ENCODE measurements at regions not wholly inside any gene's neighbourhood (a gene's known extent, or its start where the extent isn't known, plus 50 kb on each side); places are given as distances from the start of the nearest gene placed in this dataset.

- Histone ChIP-seq H3K9me2 (ENCODE audit: insufficient read depth) (no peaks in the 10 kb centered on the region), H3F3A (ENCODE audit: insufficient read depth) (peaks cover 11% of the 10 kb centered on the region), H3K4me3 (no peak overlapping the region), H3K79me2 (ENCODE audit: insufficient read depth) (no peaks in the 10 kb centered on the region), H3K9ac (no peak overlapping the region), H3K27ac (no peak overlapping the region), H3K4me2 (ENCODE audit: unreplicated experiment) (no peak overlapping the region), H2AFZ (no peak overlapping the region), H4K20me1 (ENCODE audit: insufficient read depth) (no peaks in the 10 kb centered on the region), H3K4me1 (ENCODE audit: insufficient read depth) (peaks cover 11% of the 10 kb centered on the region), H3K9me3 (ENCODE audit: low read depth) (no peaks in the 10 kb centered on the region), H3K27me3 (replicated peaks; ENCODE audit: insufficient read depth) (no peaks in the 10 kb centered on the region), H3K36me3 (ENCODE audit: low read depth) (no peaks in the 10 kb centered on the region)
- WGBS, 2 experiments (ENCODE audit: low coverage in 1 of 2, low lambda C conversion rate in 2 of 2, missing lambda C conversion rate in 2 of 2) = 30 to 32% methylated on average over 5 of the region's 5 CpGs
- DNase-seq = peak; percentile 86
- in situ Hi-C loops (cut with MboI) = no loop called here
- no peak for TF ChIP-seq EZH2phosphoT487 (IDR thresholded peaks at IDR 0.05; ENCODE audit: insufficient read depth, low read depth)
- TF ChIP-seq EZH2 (IDR thresholded peaks at IDR 0.05; ENCODE audit: insufficient read depth, poor library complexity, severe bottlenecking) = no peak
These were observed 118.0 kb downstream of the OTUD1 start for GRCh38 chr10:23556727-23557440.

DNA sequence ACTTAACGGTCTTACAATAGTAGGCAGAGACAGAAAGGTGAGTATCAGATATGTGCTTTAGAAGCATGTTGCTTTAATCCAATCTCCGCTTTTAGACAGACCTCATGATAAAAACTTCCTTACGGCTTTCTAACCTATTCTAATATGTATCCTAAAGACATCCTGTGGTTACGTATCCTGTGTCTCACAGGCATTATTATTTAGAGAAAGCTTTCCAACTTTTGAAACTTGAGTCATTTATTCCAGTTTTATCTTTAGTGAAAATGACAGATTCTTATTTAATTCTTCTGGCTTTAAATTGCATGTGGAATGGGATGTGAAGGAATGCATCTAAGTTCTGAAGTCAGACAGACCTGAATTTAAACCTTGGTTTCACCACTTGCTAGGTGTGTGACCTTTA, 118.9 kb downstream of the OTUD1 start:
- 63 to 67% methylated on average over 4 of the region's 4 CpGs for WGBS, 2 experiments (ENCODE audit: low coverage in 1 of 2, low lambda C conversion rate in 2 of 2, missing lambda C conversion rate in 2 of 2)

DNA sequence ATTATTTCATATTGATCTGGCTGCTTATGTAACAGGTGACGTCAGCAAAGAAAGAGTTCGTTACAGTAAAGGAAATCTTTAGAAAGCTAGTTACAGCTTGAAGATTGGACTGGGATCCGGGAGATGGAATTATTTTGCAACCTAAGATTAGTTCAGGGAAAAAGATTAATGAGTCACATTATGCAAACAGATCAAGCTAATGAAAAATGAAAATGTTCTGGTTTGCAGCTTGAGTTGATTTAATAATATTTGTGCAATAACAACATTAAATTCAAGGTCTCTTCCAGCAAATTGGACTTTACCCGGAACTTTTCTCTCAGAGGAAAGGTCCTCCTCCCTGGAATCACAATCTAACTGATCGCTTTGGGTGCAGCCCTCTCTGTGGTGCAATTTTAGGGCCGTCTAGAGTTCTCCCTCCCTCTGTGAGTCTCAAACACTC, 119.5 kb downstream of the OTUD1 start:
- Histone ChIP-seq H3K36me3 (ENCODE audit: low read depth) (no peaks in the 10 kb centered on the region), H3K4me1 (ENCODE audit: insufficient read depth) (peaks cover 11% of the 10 kb centered on the region), H3K27ac (no peak overlapping the region), H3K9me3 (ENCODE audit: low read depth) (no peaks in the 10 kb centered on the region), H3K9ac (no peak overlapping the region), H3K27me3 (replicated peaks; ENCODE audit: insufficient read depth) (no peaks in the 10 kb centered on the region), H3K4me2 (ENCODE audit: unreplicated experiment) (no peak overlapping the region), H4K20me1 (ENCODE audit: insufficient read depth) (no peaks in the 10 kb centered on the region), H3K79me2 (ENCODE audit: insufficient read depth) (no peaks in the 10 kb centered on the region), H3K4me3 (no peak overlapping the region), H3F3A (ENCODE audit: insufficient read depth) (peaks cover 11% of the 10 kb centered on the region), H2AFZ (no peak overlapping the region), H3K9me2 (ENCODE audit: insufficient read depth) (no peaks in the 10 kb centered on the region)
- TF ChIP-seq EZH2 (IDR thresholded peaks at IDR 0.05; ENCODE audit: insufficient read depth, poor library complexity, severe bottlenecking) (no peak), EZH2phosphoT487 (IDR thresholded peaks at IDR 0.05; ENCODE audit: insufficient read depth, low read depth) (no peak)
- in situ Hi-C loops (cut with MboI) = no loop called here
- WGBS, 2 experiments (ENCODE audit: low coverage in 1 of 2, low lambda C conversion rate in 2 of 2, missing lambda C conversion rate in 2 of 2) = 4 to 8% methylated on average over 6 of the region's 6 CpGs
- peak; percentile 2 for DNase-seq

More for the DNA sequence above, 118.9 kb downstream of the OTUD1 start:
- peak; percentile 14 for DNase-seq
- Histone ChIP-seq H3K79me2 (ENCODE audit: insufficient read depth) (no peaks in the 10 kb centered on the region), H2AFZ (no peak overlapping the region), H3K9me2 (ENCODE audit: insufficient read depth) (no peaks in the 10 kb centered on the region), H4K20me1 (ENCODE audit: insufficient read depth) (no peaks in the 10 kb centered on the region), H3K27me3 (replicated peaks; ENCODE audit: insufficient read depth) (no peaks in the 10 kb centered on the region), H3K9ac (no peak overlapping the region), H3K4me2 (ENCODE audit: unreplicated experiment) (no peak overlapping the region), H3K9me3 (ENCODE audit: low read depth) (no peaks in the 10 kb centered on the region), H3K4me3 (no peak overlapping the region), H3K36me3 (ENCODE audit: low read depth) (no peaks in the 10 kb centered on the region), H3K4me1 (ENCODE audit: insufficient read depth) (peaks cover 11% of the 10 kb centered on the region), H3K27ac (no peak overlapping the region), H3F3A (ENCODE audit: insufficient read depth) (peaks cover 11% of the 10 kb centered on the region)
- in situ Hi-C loops (cut with MboI) = no loop called here
- TF ChIP-seq EZH2 (IDR thresholded peaks at IDR 0.05; ENCODE audit: insufficient read depth, poor library complexity, severe bottlenecking) = no peak

- no peak overlapping the region for H3K9ac ChIP-seq
- no peak for DNase-seq
- no peaks in the 10 kb centered on the region for H3K36me3 ChIP-seq (ENCODE audit: low read depth)
- no peaks in the 10 kb centered on the region for H4K20me1 ChIP-seq (ENCODE audit: insufficient read depth)
- H3F3A ChIP-seq (ENCODE audit: insufficient read depth) = no peaks in the 10 kb centered on the region
- no peak overlapping the region for H3K4me3 ChIP-seq
- no peak overlapping the region for H2AFZ ChIP-seq
- in situ Hi-C loops (cut with MboI) = no loop called here
- no peaks in the 10 kb centered on the region for H3K79me2 ChIP-seq (ENCODE audit: insufficient read depth)
- no peaks in the 10 kb centered on the region for H3K4me1 ChIP-seq (ENCODE audit: insufficient read depth)
- 14 to 16% methylated on average over 3 of the region's 3 CpGs for WGBS, 2 experiments (ENCODE audit: low coverage in 1 of 2, low lambda C conversion rate in 2 of 2, missing lambda C conversion rate in 2 of 2)
- H3K27me3 ChIP-seq (replicated peaks; ENCODE audit: insufficient read depth) = no peaks in the 10 kb centered on the region
- no peak overlapping the region for H3K4me2 ChIP-seq (ENCODE audit: unreplicated experiment)
- H3K27ac ChIP-seq = no peak overlapping the region
- H3K9me3 ChIP-seq (ENCODE audit: low read depth) = no peaks in the 10 kb centered on the region
- TF ChIP-seq EZH2phosphoT487 (IDR thresholded peaks at IDR 0.05; ENCODE audit: insufficient read depth, low read depth) = no peak
- TF ChIP-seq EZH2 (IDR thresholded peaks at IDR 0.05; ENCODE audit: insufficient read depth, poor library complexity, severe bottlenecking) = no peak
- no peaks in the 10 kb centered on the region for H3K9me2 ChIP-seq (ENCODE audit: insufficient read depth)
These were observed 130.1 kb downstream of the OTUD1 start for GRCh38 chr10:23568996-23569395.

GRCh38 chr10:23571884-23572283, 133.0 kb downstream of the OTUD1 start:
- no peak overlapping the region for H3K4me3 ChIP-seq
- no peaks in the 10 kb centered on the region for H3K79me2 ChIP-seq (ENCODE audit: insufficient read depth)
- H4K20me1 ChIP-seq (ENCODE audit: insufficient read depth) = no peaks in the 10 kb centered on the region
- H3K9me2 ChIP-seq (ENCODE audit: insufficient read depth) = no peaks in the 10 kb centered on the region
- H3K9me3 ChIP-seq (ENCODE audit: low read depth) = no peaks in the 10 kb centered on the region
- no peak overlapping the region for H3K9ac ChIP-seq
- no peaks in the 10 kb centered on the region for H3K36me3 ChIP-seq (ENCODE audit: low read depth)
- H3K27me3 ChIP-seq (replicated peaks; ENCODE audit: insufficient read depth) = no peaks in the 10 kb centered on the region
- in situ Hi-C loops (cut with MboI) = no loop called here
- no peak overlapping the region for H2AFZ ChIP-seq
- no peak overlapping the region for H3K27ac ChIP-seq
- no peaks in the 10 kb centered on the region for H3K4me1 ChIP-seq (ENCODE audit: insufficient read depth)
- H3K4me2 ChIP-seq (ENCODE audit: unreplicated experiment) = no peak overlapping the region
- TF ChIP-seq EZH2phosphoT487 (IDR thresholded peaks at IDR 0.05; ENCODE audit: insufficient read depth, low read depth) = no peak
- TF ChIP-seq EZH2 (IDR thresholded peaks at IDR 0.05; ENCODE audit: insufficient read depth, poor library complexity, severe bottlenecking) = no peak
- no peak for DNase-seq
- no peaks in the 10 kb centered on the region for H3F3A ChIP-seq (ENCODE audit: insufficient read depth)

Data from GM23248 (cell line).